ENCODE measurements at regions not wholly inside any gene's neighbourhood (a gene's known extent, or its start where the extent isn't known, plus 50 kb on each side); places are given as distances from the start of the nearest gene placed in this dataset.
A peak's percentile ranks its signal among the peaks of the same experiment; 100 is the strongest.
"Not testable (repeated sequence)": the region's sequence is repeated elsewhere in the genome, so short reads cannot be mapped to it uniquely, and the experiment has no call there.

GRCh38 chr2:61737841-61738240, 116.0 kb downstream of the FAM161A start:
- Mint-ChIP-seq H3K9me3 (no peaks in the 10 kb centered on the region), H3K27ac (no peak overlapping the region), H3K27me3 (no peaks in the 10 kb centered on the region), H3K4me3 (no peak overlapping the region), H3K4me1 (no peaks in the 10 kb centered on the region), H3K36me3 (no peaks in the 10 kb centered on the region)
- DNase-seq (no peak), ATAC-seq (replicated peaks) (no peak)

GRCh38 chr2:61736953-61737352, 116.9 kb downstream of the FAM161A start:
- DNase-seq = no peak
- Mint-ChIP-seq H3K4me3 (no peak overlapping the region), H3K36me3 (no peaks in the 10 kb centered on the region), H3K4me1 (no peaks in the 10 kb centered on the region), H3K27ac (no peak overlapping the region), H3K9me3 (no peaks in the 10 kb centered on the region), H3K27me3 (no peaks in the 10 kb centered on the region)
- no peak for ATAC-seq (replicated peaks)

GRCh38 chr2:61733563-61733962, 120.3 kb downstream of the FAM161A start:
- Mint-ChIP-seq H3K27ac (no peak overlapping the region), H3K4me1 (no peaks in the 10 kb centered on the region), H3K4me3 (no peak overlapping the region), H3K9me3 (peaks cover 2 to 4% of the 10 kb centered on the region in 2 donors), H3K27me3 (no peaks in the 10 kb centered on the region), H3K36me3 (peaks cover 0 to 2% of the 10 kb centered on the region in 2 donors)
- DNase-seq (no peak), ATAC-seq (replicated peaks) (no peak)

GRCh38 chr2:61732787-61733186, 121.1 kb downstream of the FAM161A start:
- H3K4me1 Mint-ChIP-seq = peaks cover 3 to 4% of the 10 kb centered on the region in 2 donors
- no peak overlapping the region for H3K4me3 Mint-ChIP-seq
- no peak for ATAC-seq (replicated peaks)
- peaks cover 5 to 12% of the 10 kb centered on the region in 2 donors for H3K9me3 Mint-ChIP-seq
- no peak for DNase-seq
- H3K27me3 Mint-ChIP-seq = peaks cover 0 to 4% of the 10 kb centered on the region in 2 donors
- H3K36me3 Mint-ChIP-seq = peaks cover 3 to 8% of the 10 kb centered on the region in 2 donors
- no peak overlapping the region for H3K27ac Mint-ChIP-seq

GRCh38 chr2:61727746-61728145, 126.1 kb downstream of the FAM161A start:
- Mint-ChIP-seq H3K9me3 (peaks cover 16 to 26% of the 10 kb centered on the region in 2 donors), H3K4me1 (peaks cover 8 to 13% of the 10 kb centered on the region in 2 donors), H3K4me3 (no peak overlapping the region), H3K36me3 (peaks cover 11 to 26% of the 10 kb centered on the region in 2 donors), H3K27ac (no peak overlapping the region), H3K27me3 (peaks cover 5 to 10% of the 10 kb centered on the region in 2 donors)
- no peak for DNase-seq
- peak; percentile 70 to 85 for ATAC-seq (replicated peaks)

GRCh38 chr2:61726456-61727209, 127.2 kb downstream of the FAM161A start:
- Mint-ChIP-seq H3K4me1 (peaks cover 8 to 13% of the 10 kb centered on the region in 2 donors), H3K36me3 (peaks cover 11 to 26% of the 10 kb centered on the region in 2 donors), H3K4me3 (peak overlapping the region in 1 of 2 donors; percentile 44), H3K27ac (peak overlapping the region; percentile 83), H3K27me3 (peaks cover 5 to 10% of the 10 kb centered on the region in 2 donors), H3K9me3 (peaks cover 16 to 26% of the 10 kb centered on the region in 2 donors)
- ATAC-seq (replicated peaks) = peak; percentile 25 to 34
- no peak for DNase-seq

- peaks cover 9 to 16% of the 10 kb centered on the region in 2 donors for H3K27me3 Mint-ChIP-seq
- peaks cover 15 to 20% of the 10 kb centered on the region in 2 donors for H3K9me3 Mint-ChIP-seq
- not testable (repeated sequence) for H3K27ac Mint-ChIP-seq; DNase-seq; ATAC-seq (replicated peaks); H3K4me3 Mint-ChIP-seq
- H3K4me1 Mint-ChIP-seq = peaks cover 8 to 13% of the 10 kb centered on the region in 2 donors
- H3K36me3 Mint-ChIP-seq = peaks cover 11 to 22% of the 10 kb centered on the region in 2 donors
Observed at GRCh38 chr2:61723364-61723763, 130.5 kb downstream of the FAM161A start.

- Mint-ChIP-seq H3K36me3 (peaks cover 8 to 18% of the 10 kb centered on the region in 2 donors), H3K27ac (no peak overlapping the region), H3K27me3 (peaks cover 11 to 12% of the 10 kb centered on the region in 2 donors), H3K4me3 (no peak overlapping the region), H3K9me3 (peaks cover 11 to 14% of the 10 kb centered on the region in 2 donors), H3K4me1 (peaks cover 4 to 10% of the 10 kb centered on the region in 2 donors)
- ATAC-seq (replicated peaks) (no peak), DNase-seq (no peak)
Observed at GRCh38 chr2:61722800-61723199, 131.1 kb downstream of the FAM161A start.

- peaks cover 8 to 14% of the 10 kb centered on the region in 2 donors for H3K36me3 Mint-ChIP-seq
- ATAC-seq (replicated peaks) (no peak), DNase-seq (no peak)
- no peak overlapping the region for H3K27ac Mint-ChIP-seq
- H3K4me3 Mint-ChIP-seq = no peak overlapping the region
- H3K9me3 Mint-ChIP-seq = peaks cover 7 to 9% of the 10 kb centered on the region in 2 donors
- peaks cover 0 to 5% of the 10 kb centered on the region in 2 donors for H3K4me1 Mint-ChIP-seq
- peaks cover 12 to 13% of the 10 kb centered on the region in 2 donors for H3K27me3 Mint-ChIP-seq
Observed at GRCh38 chr2:61722318-61722717, 131.5 kb downstream of the FAM161A start.

GRCh38 chr2:61721382-61721781, 132.5 kb downstream of the FAM161A start:
- H3K4me1 Mint-ChIP-seq = peaks cover 0 to 3% of the 10 kb centered on the region in 2 donors
- H3K27ac Mint-ChIP-seq = no peak overlapping the region
- no peak for DNase-seq

GRCh38 chr2:61720911-61721310, 132.9 kb downstream of the FAM161A start:
- Mint-ChIP-seq H3K4me1 (peaks cover 0 to under 1% of the 10 kb centered on the region in 2 donors), H3K36me3 (peaks cover under 1 to 2% of the 10 kb centered on the region in 2 donors), H3K9me3 (peaks cover under 1 to 1% of the 10 kb centered on the region in 2 donors), H3K27ac (no peak overlapping the region), H3K4me3 (no peak overlapping the region), H3K27me3 (peaks cover 8 to 9% of the 10 kb centered on the region in 2 donors)
- ATAC-seq (replicated peaks) = no peak
- DNase-seq = no peak

More at GRCh38 chr2:61721382-61721781, 132.5 kb downstream of the FAM161A start:
- Mint-ChIP-seq H3K36me3 (peaks cover 3 to 6% of the 10 kb centered on the region in 2 donors), H3K4me3 (no peak overlapping the region), H3K27me3 (peaks cover 12 to 13% of the 10 kb centered on the region in 2 donors), H3K9me3 (peaks cover 3 to 5% of the 10 kb centered on the region in 2 donors)
- no peak for ATAC-seq (replicated peaks)

- H3K27ac Mint-ChIP-seq = no peak overlapping the region
- DNase-seq = no peak
- no peaks in the 10 kb centered on the region for H3K9me3 Mint-ChIP-seq
- H3K27me3 Mint-ChIP-seq = peaks cover 7 to 8% of the 10 kb centered on the region in 2 donors
- H3K4me1 Mint-ChIP-seq = no peaks in the 10 kb centered on the region
- ATAC-seq (replicated peaks) = no peak
- no peak overlapping the region for H3K4me3 Mint-ChIP-seq
- no peaks in the 10 kb centered on the region for H3K36me3 Mint-ChIP-seq
Observed at GRCh38 chr2:61718965-61719364, 134.9 kb downstream of the FAM161A start.

- no peak for DNase-seq
- Mint-ChIP-seq H3K27ac (no peak overlapping the region), H3K4me1 (no peaks in the 10 kb centered on the region), H3K4me3 (no peak overlapping the region), H3K36me3 (no peaks in the 10 kb centered on the region), H3K9me3 (no peaks in the 10 kb centered on the region), H3K27me3 (peaks cover 7 to 8% of the 10 kb centered on the region in 2 donors)
- ATAC-seq (replicated peaks) = no peak
Observed at GRCh38 chr2:61715506-61715905, 138.4 kb downstream of the FAM161A start.

- DNase-seq (no peak), ATAC-seq (replicated peaks) (no peak)
- Mint-ChIP-seq H3K27me3 (peaks cover 4 to 7% of the 10 kb centered on the region in 2 donors), H3K36me3 (no peaks in the 10 kb centered on the region), H3K4me1 (peaks cover 0 to 3% of the 10 kb centered on the region in 2 donors), H3K27ac (no peak overlapping the region), H3K9me3 (no peaks in the 10 kb centered on the region), H3K4me3 (no peak overlapping the region)
Observed at GRCh38 chr2:61714210-61714609, 139.7 kb downstream of the FAM161A start.

GRCh38 chr2:61713457-61713856, 140.4 kb downstream of the FAM161A start:
- Mint-ChIP-seq H3K9me3 (peaks cover 0 to 1% of the 10 kb centered on the region in 2 donors), H3K27ac (no peak overlapping the region), H3K4me1 (peaks cover 3 to 6% of the 10 kb centered on the region in 2 donors), H3K36me3 (no peaks in the 10 kb centered on the region), H3K4me3 (no peak overlapping the region), H3K27me3 (peaks cover 0 to 3% of the 10 kb centered on the region in 2 donors)
- ATAC-seq (replicated peaks) = no peak
- no peak for DNase-seq
